ENCODE measurements at regions not wholly inside any gene's neighbourhood (a gene's known extent, or its start where the extent isn't known, plus 50 kb on each side); places are given as distances from the start of the nearest gene placed in this dataset.

GRCh38 chr22:22141771-22142591, 102.6 kb upstream of the VPREB1 start:
- no peak overlapping the region for H3K4ac ChIP-seq (replicated peaks; ENCODE audit: insufficient read length, low read depth, low read length)
- H3K14ac ChIP-seq (ENCODE audit: insufficient read length): no peak overlapping the region
- H2BK120ac ChIP-seq (replicated peaks; ENCODE audit: low read depth, low read length): no peak overlapping the region
- H3K36me3 ChIP-seq (ENCODE audit: control insufficient read depth in 2 of 4, insufficient read depth in 4 of 4, low read length in 3 of 4): no peaks in the 10 kb centered on the region
- no peak overlapping the region for H2BK12ac ChIP-seq (ENCODE audit: low read depth, low read length)
- H3K79me2 ChIP-seq (ENCODE audit: control insufficient read depth in 1 of 2, insufficient read depth in 2 of 2, low read length in 2 of 2): no peaks in the 10 kb centered on the region
- no peak overlapping the region for H3K18ac ChIP-seq (ENCODE audit: extremely low read depth, low read length)
- DNase-seq (ENCODE audit: low read depth in 1 of 2, low spot score in 2 of 2) (no peak), FAIRE-seq (no peak)
- CTCF ChIA-PET (ENCODE audit: partially characterized antibody): interaction anchor here (0.7 to 1.7 kb wide), 4 partner anchors 31 to 1647 kb away, joined by 3 to 5 read pairs (median 3); no protein-coding TSS in a partner anchor
- no peak overlapping the region for H2BK15ac ChIP-seq (ENCODE audit: low read length)
- no peak overlapping the region for H2AFZ ChIP-seq (ENCODE audit: low read length)
- H3K23me2 ChIP-seq (ENCODE audit: low read depth, low read length): no peaks in the 10 kb centered on the region
- no peak overlapping the region for H4K8ac ChIP-seq (ENCODE audit: extremely low read depth, insufficient read depth, low read length)
- no peaks in the 10 kb centered on the region for H3K9me3 ChIP-seq (ENCODE audit: insufficient read depth in 2 of 2, low read depth in 1 of 2, low read length in 1 of 2)
- no peaks in the 10 kb centered on the region for H3K79me1 ChIP-seq (ENCODE audit: low read depth, low read length)
- WGBS, 2 experiments (ENCODE audit: extremely low coverage in 1 of 2, insufficient coverage in 1 of 2, insufficient read length in 1 of 2, insufficient replicate concordance in 2 of 2, low coverage in 1 of 2, low lambda C conversion rate in 2 of 2, missing lambda C conversion rate in 1 of 2): 79% methylated on average over 4 of the region's 4 CpGs; no CpG with 5 or more reads in 1 of the 2 experiments
- H3K27me3 ChIP-seq (replicated peaks in 1 of 4; ENCODE audit: control insufficient read depth in 3 of 4, extremely low read depth in 1 of 4, insufficient read depth in 3 of 4, low read length in 3 of 4): peaks cover 13 to 49% (median 31%) of the 10 kb centered on the region in 4 experiments
- H4K20me1 ChIP-seq (replicated peaks in 1 of 2; ENCODE audit: control insufficient read depth in 1 of 2, insufficient read depth in 2 of 2, low read length in 2 of 2): no peaks in the 10 kb centered on the region
- no peak overlapping the region for H3K27ac ChIP-seq (ENCODE audit: low read depth, low read length)
- H3K4me2 ChIP-seq (ENCODE audit: insufficient read depth in 1 of 2, low read depth in 2 of 2, low read length in 2 of 2): peak overlapping the region in 1 of 2 experiments; percentile 15; a peak in 1 of 4 replicates
- no peak overlapping the region for H3K9ac ChIP-seq (replicated peaks in 1 of 4; ENCODE audit: extremely low read depth in 1 of 4, low read depth in 3 of 4, low read length in 3 of 4)
- no peak overlapping the region for H4K5ac ChIP-seq (ENCODE audit: insufficient read length, low read depth, low read length)
- no peak overlapping the region for H2BK5ac ChIP-seq (ENCODE audit: low read depth, low read length)
- POLR2A ChIA-PET (ENCODE audit: partially characterized antibody): no interaction called here
- peak overlapping the region in 1 of 4 experiments; percentile 37; a peak in 1 of 8 replicates for H3K4me3 ChIP-seq (ENCODE audit: extremely low read depth in 1 of 4, insufficient read depth in 2 of 4, low read depth in 3 of 4, low read length in 4 of 4)
- TF ChIP-seq RXRA (IDR thresholded peaks at IDR 0.05; ENCODE audit: insufficient read depth, low read depth, low read length): no peak
- TF ChIP-seq BACH1 (IDR thresholded peaks at IDR 0.05; ENCODE audit: low read length): peak; percentile 86
- H2AK5ac ChIP-seq (ENCODE audit: low read depth, low read length): no peak overlapping the region
- no peak overlapping the region for H2BK20ac ChIP-seq (ENCODE audit: low read length)
- H4K91ac ChIP-seq (replicated peaks; ENCODE audit: insufficient read length, low read length): no peak overlapping the region
- H3K23ac ChIP-seq (ENCODE audit: insufficient read length): no peak overlapping the region
- H3K56ac ChIP-seq (replicated peaks; ENCODE audit: insufficient read length, low read depth, low read length): no peak overlapping the region
- H3K4me1 ChIP-seq (replicated peaks in 1 of 4; ENCODE audit: control insufficient read depth in 3 of 4, insufficient read depth in 4 of 4, low read length in 3 of 4): peaks cover 1 to 12% (median 3%) of the 10 kb centered on the region in 4 experiments; a peak in 3 of 7 replicates
